ENCODE measurements at regions not wholly inside any gene's neighbourhood (a gene's known extent, or its start where the extent isn't known, plus 50 kb on each side); places are given as distances from the start of the nearest gene placed in this dataset.

GRCh38 chr12:82040987-82041743 lies 282.0 kb upstream of the PPFIA2 start:
- TF ChIP-seq JUND (IDR thresholded peaks at IDR 0.05; ENCODE audit: borderline replicate concordance, low read depth, low read length) (no peak), JUND (tag; IDR thresholded peaks at IDR 0.05; ENCODE audit: borderline replicate concordance, low read depth, low read length) (no peak), ZNF347 (CRISPR knock-in tag; IDR thresholded peaks at IDR 0.05; ENCODE audit: low read depth) (no peak), POLR2A (conservative IDR thresholded peaks at IDR 0.05) (no peak), CTCF (IDR thresholded peaks at IDR 0.05 in 2 of 3, conservative IDR thresholded peaks at IDR 0.05 in 1 of 3; ENCODE audit: insufficient read depth in 2 of 3, low read depth in 1 of 3, low read length in 3 of 3) (no peak), ZNF407 (IDR thresholded peaks at IDR 0.05; ENCODE audit: low read depth) (no peak), TAF1 (IDR thresholded peaks at IDR 0.05; ENCODE audit: control insufficient read depth, extremely low read depth, insufficient read depth, low read length, severe bottlenecking) (no peak), SMAD4 (CRISPR knock-in tag; conservative IDR thresholded peaks at IDR 0.05) (no peak), FOSL1 (tag; conservative IDR thresholded peaks at IDR 0.05) (no peak), HINFP (tag; conservative IDR thresholded peaks at IDR 0.05; ENCODE audit: low read depth) (no peak), POLR2AphosphoS5 (IDR thresholded peaks at IDR 0.05; ENCODE audit: control insufficient read depth, insufficient read depth, low read depth, low read length) (no peak), BHLHE40 (IDR thresholded peaks at IDR 0.05; ENCODE audit: low read length) (no peak), EHMT2 (IDR thresholded peaks at IDR 0.05) (no peak)

Measured in K562 (cell line).